GM18873 (cell line): ENCODE measurements at regions not wholly inside any gene's neighbourhood (a gene's known extent, or its start where the extent isn't known, plus 50 kb on each side); places are given as distances from the start of the nearest gene placed in this dataset.

Source experiments
- ATAC-seq: cut with Tn5 transposase; IDR thresholded peaks from one replicate; pipeline ENCODE4 v1.9.1; 2021; ENCODE audit warnings: mild to moderate bottlenecking, moderate library complexity, moderate number of reproducible peaks; ENCODE audit not compliant: unreplicated experiment, low FRiP score

GRCh38 chr18:65025756-65026155 lies 725.1 kb upstream of the CDH7 start:
- no peak for ATAC-seq

GRCh38 chr18:65021021-65021420 lies 729.8 kb upstream of the CDH7 start:
- ATAC-seq = no peak

GRCh38 chr18:65018184-65018583 lies 732.6 kb upstream of the CDH7 start:
- no peak for ATAC-seq

- no peak for ATAC-seq
These were observed 733.4 kb upstream of the CDH7 start for GRCh38 chr18:65017372-65017760.

GRCh38 chr18:65016631-65017371 lies 734.0 kb upstream of the CDH7 start:
- ATAC-seq = no peak

- ATAC-seq = no peak
These were observed 756.4 kb upstream of the CDH7 start for GRCh38 chr18:64994370-64994769.

GRCh38 chr18:64993695-64994094 lies 757.1 kb upstream of the CDH7 start:
- ATAC-seq = no peak

GRCh38 chr18:64992654-64993053 lies 758.2 kb upstream of the CDH7 start:
- ATAC-seq = no peak

- ATAC-seq = no peak
These were observed 759.7 kb upstream of the CDH7 start for GRCh38 chr18:64991102-64991501.

GRCh38 chr18:64986906-64987495 lies 763.8 kb upstream of the CDH7 start:
- no peak for ATAC-seq

GRCh38 chr18:64983497-64984238 lies 767.1 kb upstream of the CDH7 start:
- ATAC-seq = no peak

GRCh38 chr18:64982414-64983055 lies 768.3 kb upstream of the CDH7 start:
- no peak for ATAC-seq

- no peak for ATAC-seq
These were observed 768.9 kb upstream of the CDH7 start for GRCh38 chr18:64981915-64982314.

GRCh38 chr18:64979791-64980190 lies 771.0 kb upstream of the CDH7 start:
- ATAC-seq = no peak

- no peak for ATAC-seq
These were observed 776.3 kb upstream of the CDH7 start for GRCh38 chr18:64974391-64975125.

- no peak for ATAC-seq
These were observed 778.3 kb upstream of the CDH7 start for GRCh38 chr18:64972545-64972944.

GRCh38 chr18:64966667-64967066 lies 784.1 kb upstream of the CDH7 start:
- no peak for ATAC-seq

GRCh38 chr18:64956465-64956864 lies 794.3 kb upstream of the CDH7 start:
- no peak for ATAC-seq

- no peak for ATAC-seq
These were observed 800.9 kb upstream of the CDH7 start for GRCh38 chr18:64949885-64950284.

- ATAC-seq = no peak
These were observed 787.8 kb upstream of the LINC00305 start for GRCh38 chr18:64936671-64937070.
